Lower lobe of right lung (tissue), 2 donors: ENCODE measurements at regions not wholly inside any gene's neighbourhood (a gene's known extent, or its start where the extent isn't known, plus 50 kb on each side); places are given as distances from the start of the nearest gene placed in this dataset.

Experiments
- ATAC-seq, 2 donors: fragments of 200-7000 bp; cut with Tn5 transposase; one replicate each; pipeline ENCODE4 v1.9.1; 2020 to 2022; ENCODE audit warnings: mild to moderate bottlenecking in 2 of 2, moderate library complexity in 2 of 2
- DNase-seq: peaks from one replicate; pipeline ENCODE4 v3.0.0-alpha.2; 2020
- H3K27ac ChIP-seq: fragments of 200-600 bp; one replicate; pipeline ENCODE4 v1.8.0; 2022
- H3K27me3 ChIP-seq: fragments of 200-600 bp; one replicate; pipeline ENCODE4 v1.8.0; 2022; ENCODE audit warnings: low read depth
- H3K36me3 ChIP-seq: fragments of 200-600 bp; one replicate; pipeline ENCODE4 v1.8.0; 2022; ENCODE audit warnings: mild to moderate bottlenecking
- H3K4me1 ChIP-seq: fragments of 200-600 bp; one replicate; pipeline ENCODE4 v1.8.0; 2022
- H3K4me3 ChIP-seq: fragments of 200-600 bp; one replicate; pipeline ENCODE4 v1.8.0; 2022; ENCODE audit warnings: mild to moderate bottlenecking
- H3K9me3 ChIP-seq: fragments of 200-600 bp; one replicate; pipeline ENCODE4 v1.8.0; 2022
- CTCF ChIP-seq: fragments of 200-600 bp; IDR thresholded peaks from one replicate; pipeline ENCODE4 v1.8.0; 2022; ENCODE audit warnings: antibody characterized with exemption, mild to moderate bottlenecking
- intact Hi-C: fragments of 100-400 bp; cut with DNase I; formaldehyde crosslinking; loops from one replicate; pipeline ENCODE4 v1.11.0; 2022
- donor health status: DM: no; HTN: yes; CAD: no; lungs with severe emphysema.

GRCh38 chr17:13793951-13794350 lies 192.2 kb upstream of the HS3ST3A1 start:
- DNase-seq: no peak
- Histone ChIP-seq H3K4me3 (no peak overlapping the region), H3K27me3 (no peaks in the 10 kb centered on the region), H3K36me3 (no peaks in the 10 kb centered on the region), H3K27ac (no peak overlapping the region), H3K4me1 (no peaks in the 10 kb centered on the region), H3K9me3 (no peaks in the 10 kb centered on the region)
- intact Hi-C loops: no loop called here
- no peak for ATAC-seq
- no peak for TF ChIP-seq CTCF

- Histone ChIP-seq H3K27me3 (no peaks in the 10 kb centered on the region), H3K36me3 (no peaks in the 10 kb centered on the region), H3K4me1 (no peaks in the 10 kb centered on the region), H3K27ac (no peak overlapping the region), H3K9me3 (no peaks in the 10 kb centered on the region), H3K4me3 (no peak overlapping the region)
- intact Hi-C loops: no loop called here
- no peak for DNase-seq
- no peak for TF ChIP-seq CTCF
- ATAC-seq: no peak
Observed at GRCh38 chr17:13797863-13798262, 196.1 kb upstream of the HS3ST3A1 start.

GRCh38 chr17:13806092-13806491 lies 204.4 kb upstream of the HS3ST3A1 start:
- H3K4me1 ChIP-seq: no peaks in the 10 kb centered on the region
- ATAC-seq (no peak), DNase-seq (no peak)
- H3K27ac ChIP-seq: no peak overlapping the region
- H3K27me3 ChIP-seq: no peaks in the 10 kb centered on the region
- no peak overlapping the region for H3K4me3 ChIP-seq
- intact Hi-C loops: no loop called here
- H3K36me3 ChIP-seq: no peaks in the 10 kb centered on the region
- no peak for TF ChIP-seq CTCF
- H3K9me3 ChIP-seq: no peaks in the 10 kb centered on the region

GRCh38 chr17:13807103-13807502 lies 205.4 kb upstream of the HS3ST3A1 start:
- Histone ChIP-seq H3K4me3 (no peak overlapping the region), H3K36me3 (no peaks in the 10 kb centered on the region), H3K4me1 (no peaks in the 10 kb centered on the region), H3K27ac (no peak overlapping the region), H3K9me3 (no peaks in the 10 kb centered on the region), H3K27me3 (no peaks in the 10 kb centered on the region)
- TF ChIP-seq CTCF: no peak
- no peak for DNase-seq
- ATAC-seq: no peak
- intact Hi-C loops: no loop called here

- no peak for TF ChIP-seq CTCF
- H3K4me3 ChIP-seq: no peak overlapping the region
- ATAC-seq: no peak
- H3K36me3 ChIP-seq: no peaks in the 10 kb centered on the region
- H3K27ac ChIP-seq: no peak overlapping the region
- intact Hi-C loops: no loop called here
- no peaks in the 10 kb centered on the region for H3K9me3 ChIP-seq
- no peak for DNase-seq
- no peaks in the 10 kb centered on the region for H3K4me1 ChIP-seq
- no peaks in the 10 kb centered on the region for H3K27me3 ChIP-seq
Observed at GRCh38 chr17:13812350-13812749, 210.6 kb upstream of the HS3ST3A1 start.
